HG02763 (cell line): ENCODE measurements at regions not wholly inside any gene's neighbourhood (a gene's known extent, or its start where the extent isn't known, plus 50 kb on each side); places are given as distances from the start of the nearest gene placed in this dataset.
"Not testable (repeated sequence)": the region's sequence is repeated elsewhere in the genome, so short reads cannot be mapped to it uniquely, and the experiment has no call there.

ENCODE experiments used
- ATAC-seq: cut with Tn5 transposase; IDR thresholded peaks from one replicate; pipeline ENCODE4 v1.9.1; 2021; ENCODE audit warnings: mild to moderate bottlenecking, moderate library complexity; ENCODE audit not compliant: unreplicated experiment

- no peak for ATAC-seq
Measured at GRCh38 chr2:193475038-193475437, 1280.3 kb upstream of the TMEFF2 start.

GRCh38 chr2:193469251-193469650, 1274.5 kb upstream of the TMEFF2 start:
- no peak for ATAC-seq

DNA sequence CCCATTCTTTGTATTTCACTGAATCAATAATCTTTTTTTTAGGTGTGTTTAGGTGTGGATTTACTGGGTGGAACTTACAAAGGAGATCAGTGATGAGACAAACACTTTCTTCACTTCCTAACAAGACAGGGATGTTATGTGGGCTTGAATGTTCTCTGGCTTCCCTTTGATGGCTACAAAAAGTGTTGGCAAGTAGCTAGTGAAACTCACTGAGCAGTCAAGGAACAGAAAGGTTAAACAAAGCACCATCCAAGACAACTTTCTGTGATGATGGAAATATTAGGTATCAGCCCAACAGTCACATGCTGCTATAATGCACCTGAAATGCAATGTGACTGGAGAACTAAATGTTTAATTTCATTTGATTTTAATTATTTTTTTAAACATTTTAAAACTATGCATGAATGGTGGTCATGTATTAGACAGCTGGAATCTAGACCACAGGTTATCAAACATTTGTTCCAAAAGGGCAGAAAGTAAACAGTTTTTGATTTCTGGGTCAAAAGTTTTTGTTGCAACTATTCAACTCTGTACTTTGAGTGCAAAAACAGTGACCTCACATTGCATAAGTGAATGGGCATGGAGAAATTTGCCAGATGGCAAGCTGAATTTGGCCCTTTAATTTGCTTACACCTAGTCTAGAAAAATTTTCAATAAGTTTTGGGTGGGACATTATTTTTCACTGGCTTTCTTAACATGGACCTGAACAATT, 1272.7 kb upstream of the TMEFF2 start:
- no peak for ATAC-seq

- no peak for ATAC-seq
Measured at GRCh38 chr2:193463011-193463410, 1268.3 kb upstream of the TMEFF2 start.

GRCh38 chr2:193462411-193462810, 1267.7 kb upstream of the TMEFF2 start:
- no peak for ATAC-seq

DNA sequence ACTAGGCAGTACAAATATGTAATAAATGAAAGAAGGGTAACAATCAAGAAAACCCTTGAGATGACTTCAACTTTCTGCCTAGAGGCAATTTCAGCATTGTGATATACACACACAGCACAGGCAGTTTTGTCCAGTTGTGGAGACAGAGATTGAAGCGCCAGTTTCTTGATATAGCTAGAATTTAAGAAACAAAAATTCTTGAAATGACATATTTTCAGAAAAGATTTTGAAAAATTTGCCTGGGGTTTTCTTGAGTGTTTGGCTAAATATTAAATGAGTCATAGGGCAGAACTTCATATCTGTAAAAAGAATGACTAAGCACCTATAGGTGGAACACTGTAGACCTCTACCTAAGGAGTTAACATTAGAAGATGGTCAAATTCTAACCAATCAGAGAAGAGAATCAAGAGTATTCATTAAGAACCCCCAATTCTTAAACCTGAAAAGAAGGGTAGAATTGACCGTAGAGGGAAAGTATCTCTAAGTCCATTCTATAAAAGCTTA, 1266.8 kb upstream of the TMEFF2 start:
- no peak for ATAC-seq

GRCh38 chr2:193446967-193447366, 1252.2 kb upstream of the TMEFF2 start:
- ATAC-seq = no peak

GRCh38 chr2:193442293-193442692, 1247.6 kb upstream of the TMEFF2 start:
- ATAC-seq = no peak

DNA sequence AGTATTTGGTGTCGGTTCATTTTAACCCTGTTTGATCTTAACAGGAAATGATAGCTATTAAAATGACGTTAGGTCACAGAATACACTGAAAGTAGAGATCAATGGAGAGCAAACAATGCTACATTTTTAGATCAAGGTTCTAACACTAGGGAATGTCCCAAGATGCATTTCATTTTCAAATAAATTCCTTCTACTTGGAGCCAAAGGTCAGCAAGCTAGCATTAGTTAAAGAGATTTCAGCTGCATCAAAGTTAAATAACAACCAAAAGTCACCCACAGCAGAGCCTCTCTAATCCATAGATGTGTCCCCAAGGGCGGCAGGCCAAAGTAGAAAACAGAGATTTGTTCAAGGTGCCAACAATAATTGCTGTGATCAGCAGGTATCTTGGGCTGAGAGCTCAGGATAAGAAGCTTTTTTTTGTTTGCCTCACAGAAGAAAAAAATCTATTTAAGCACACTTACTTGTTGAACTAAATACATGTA, 1233.6 kb upstream of the TMEFF2 start:
- ATAC-seq = no peak

GRCh38 chr2:193412368-193412767, 1217.6 kb upstream of the TMEFF2 start:
- ATAC-seq = not testable (repeated sequence)

GRCh38 chr2:193409951-193410350, 1215.2 kb upstream of the TMEFF2 start:
- no peak for ATAC-seq

GRCh38 chr2:193382583-193382982, 1187.8 kb upstream of the TMEFF2 start:
- no peak for ATAC-seq

DNA sequence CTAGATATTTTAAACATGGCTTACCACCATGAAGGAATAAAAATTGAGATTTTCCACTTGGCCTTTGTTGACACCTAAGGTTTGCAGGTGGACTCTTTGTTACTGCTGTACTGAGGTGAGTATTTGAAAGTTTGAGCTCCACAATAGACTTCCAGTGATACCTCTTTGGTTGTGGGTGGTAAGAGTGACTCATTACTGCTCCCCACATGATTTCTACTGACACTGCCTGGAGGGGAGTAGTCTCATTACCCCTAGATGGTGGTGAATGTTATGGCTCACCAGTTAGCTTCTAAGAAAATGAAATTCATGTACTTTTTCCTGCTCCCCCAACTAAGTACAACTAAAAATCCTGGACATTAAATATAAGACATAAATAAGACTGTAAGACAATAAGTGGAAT, 1183.1 kb upstream of the TMEFF2 start:
- ATAC-seq = no peak

- no peak for ATAC-seq
Measured at GRCh38 chr2:193373120-193373519, 1178.4 kb upstream of the TMEFF2 start.

DNA sequence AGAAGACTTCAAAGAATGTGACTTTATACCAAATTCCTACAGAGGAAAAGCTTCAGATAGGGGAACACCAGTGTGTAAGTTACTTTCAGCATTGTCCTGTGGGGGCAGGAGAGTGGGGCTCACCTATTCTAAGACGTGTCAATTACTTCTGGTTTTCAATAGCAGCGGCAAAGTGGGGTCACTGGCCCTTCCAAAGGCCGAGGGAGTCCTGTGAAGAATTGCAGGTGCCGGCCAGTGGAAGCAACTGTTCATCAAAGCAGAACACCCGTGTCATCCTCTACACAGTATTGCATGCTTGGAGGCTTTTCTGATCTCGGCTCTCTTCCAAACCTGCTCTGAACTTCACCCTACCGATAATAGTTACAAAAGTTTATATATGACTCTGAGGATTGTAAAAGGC, 1176.5 kb upstream of the TMEFF2 start:
- ATAC-seq = no peak

DNA sequence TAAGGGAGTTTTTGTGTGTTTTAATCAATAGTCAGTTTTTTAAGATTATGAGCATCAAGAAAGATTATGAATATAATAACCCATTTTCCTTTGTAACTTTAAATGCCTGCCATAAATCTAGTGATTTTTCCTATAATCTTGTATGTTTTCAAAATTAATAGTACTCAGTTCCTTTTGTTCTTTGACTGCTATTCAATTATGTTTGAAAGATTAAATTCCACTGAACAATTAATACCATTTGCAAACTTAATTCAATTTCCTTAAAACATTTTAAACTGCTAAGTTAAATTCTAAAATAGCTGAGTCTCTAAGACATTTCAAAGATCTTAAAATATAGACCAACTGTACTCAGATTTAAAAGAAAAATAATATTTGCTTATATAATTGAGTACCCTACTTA, 1173.9 kb upstream of the TMEFF2 start:
- no peak for ATAC-seq

GRCh38 chr2:193357508-193357907, 1162.8 kb upstream of the TMEFF2 start:
- ATAC-seq = no peak

DNA sequence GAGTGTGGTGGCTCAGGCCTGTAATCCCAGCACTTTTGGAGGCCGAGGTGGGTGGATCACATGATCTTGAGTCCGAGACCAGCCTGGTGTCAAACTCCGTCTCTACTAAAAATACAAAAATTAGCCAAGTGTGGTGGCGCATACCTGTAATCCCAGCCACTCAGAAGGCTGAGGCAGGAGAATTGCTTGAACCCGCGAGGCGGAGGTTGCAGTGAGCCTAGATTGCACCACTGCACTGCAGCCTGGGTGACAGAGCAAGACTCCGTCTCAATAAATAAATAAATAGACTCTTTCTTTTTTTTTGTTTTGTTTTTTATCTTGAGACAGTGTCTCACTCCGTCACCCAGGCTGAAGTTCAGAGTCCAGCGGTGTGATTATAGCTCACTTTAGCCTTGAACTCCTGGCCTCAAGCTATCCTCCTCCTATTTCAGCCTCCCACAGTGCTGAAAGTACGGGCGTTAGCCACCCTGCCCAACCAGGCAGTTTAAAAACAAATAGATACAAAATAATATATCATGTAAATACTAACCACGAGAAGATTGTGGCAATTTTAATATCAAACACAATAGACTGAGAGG, 1158.0 kb upstream of the TMEFF2 start:
- not testable (repeated sequence) for ATAC-seq

DNA sequence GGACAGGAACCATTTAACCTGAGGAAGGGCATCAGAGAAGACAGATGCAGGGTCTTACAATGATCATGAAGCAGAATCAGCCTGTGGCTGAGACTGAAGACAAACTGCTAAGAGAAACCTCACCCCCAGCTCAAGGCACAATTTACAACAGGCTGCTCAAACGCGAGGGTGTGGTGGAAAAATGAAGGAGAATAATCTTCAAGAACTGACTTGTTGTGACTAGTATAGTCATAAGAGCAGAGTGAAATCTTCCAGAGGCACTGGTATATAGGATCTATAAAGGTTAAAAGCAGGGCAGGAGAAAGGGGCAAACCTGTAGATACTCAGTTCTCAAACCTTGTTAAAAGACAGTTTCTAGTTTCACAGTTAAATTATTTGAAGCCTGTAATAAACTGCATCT, 1155.8 kb upstream of the TMEFF2 start:
- ATAC-seq = no peak

GRCh38 chr2:193349642-193350041, 1154.9 kb upstream of the TMEFF2 start:
- no peak for ATAC-seq

DNA sequence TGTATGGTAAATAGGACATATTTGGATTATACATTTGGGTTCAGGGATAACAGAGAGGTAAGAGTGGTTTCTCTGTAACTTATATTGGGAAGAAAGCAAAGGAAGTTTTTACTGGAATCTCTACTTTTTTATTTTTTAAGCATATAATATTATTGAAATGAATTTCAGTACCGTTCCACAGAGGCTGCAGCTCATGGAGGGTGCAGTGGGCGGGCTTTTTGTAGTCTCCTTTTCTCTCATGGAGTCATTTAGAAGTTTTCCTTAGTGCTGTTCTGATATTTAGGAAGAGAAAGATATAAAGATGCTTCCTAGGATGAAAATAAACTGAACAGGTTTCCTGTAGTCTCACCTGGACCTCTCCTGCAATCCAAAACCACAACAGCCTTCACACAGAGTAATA, 1153.3 kb upstream of the TMEFF2 start:
- no peak for ATAC-seq

DNA sequence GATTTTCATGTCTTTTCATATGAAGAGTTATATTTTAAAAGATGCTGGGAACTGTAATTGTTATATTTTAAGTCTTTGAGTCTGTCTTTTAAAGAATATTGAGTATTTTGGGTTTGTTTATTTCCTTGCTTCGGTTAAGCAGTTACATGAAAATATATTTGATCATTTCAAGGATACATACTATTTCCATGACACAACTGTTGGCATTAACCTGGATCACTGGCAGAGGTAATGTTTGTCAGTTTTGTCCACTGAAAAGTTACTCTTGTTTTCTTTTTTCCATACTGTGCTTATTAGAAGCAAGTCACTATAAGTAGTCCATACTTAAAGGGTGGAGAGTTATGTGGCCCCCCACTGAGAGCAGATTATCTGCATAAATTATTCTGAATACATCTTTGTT, 1142.0 kb upstream of the TMEFF2 start:
- ATAC-seq = no peak

DNA sequence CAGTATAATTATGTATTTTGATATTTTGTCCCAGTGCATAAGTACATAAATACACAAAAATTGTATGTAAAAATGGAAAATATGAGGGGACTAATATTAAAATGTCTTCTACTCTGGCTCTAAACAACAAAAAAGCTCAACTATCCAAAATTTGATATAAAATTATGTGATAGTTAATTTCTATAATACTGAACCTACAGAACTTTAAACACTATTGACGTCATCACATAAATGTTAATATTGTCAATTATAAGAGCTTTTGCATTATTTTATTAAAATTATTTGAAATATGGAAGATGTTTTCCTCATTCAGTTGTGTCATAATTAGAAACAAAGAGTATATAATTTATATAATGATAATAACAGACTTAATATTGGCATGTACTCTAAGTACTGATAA, 1139.7 kb upstream of the TMEFF2 start:
- ATAC-seq = no peak
